ENCODE measurements at regions not wholly inside any gene's neighbourhood (a gene's known extent, or its start where the extent isn't known, plus 50 kb on each side); places are given as distances from the start of the nearest gene placed in this dataset.
"Not testable (repeated sequence)": the region's sequence is repeated elsewhere in the genome, so short reads cannot be mapped to it uniquely, and the experiment has no call there.

DNA sequence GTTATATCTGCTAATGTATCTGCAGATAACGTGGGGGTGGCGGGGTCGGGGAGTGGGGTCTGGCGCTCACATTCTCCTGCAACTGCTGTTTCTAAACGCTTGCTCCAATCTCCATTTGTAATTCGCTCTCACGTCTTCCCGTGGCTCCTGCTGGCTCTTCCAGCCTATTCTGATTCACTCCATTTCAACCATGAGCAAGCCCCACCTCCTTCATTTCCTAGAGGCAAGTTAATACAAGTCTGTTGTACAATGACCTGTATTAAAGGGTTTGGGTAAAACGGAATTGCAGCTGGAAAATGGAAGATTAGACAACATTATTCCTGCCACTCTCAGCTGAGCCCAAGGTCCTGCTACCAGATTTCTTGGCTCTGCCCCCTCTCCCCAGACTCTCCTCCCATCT is 132.3 kb downstream of the CSNK2A3 start:
- no peak for DNase-seq

DNA sequence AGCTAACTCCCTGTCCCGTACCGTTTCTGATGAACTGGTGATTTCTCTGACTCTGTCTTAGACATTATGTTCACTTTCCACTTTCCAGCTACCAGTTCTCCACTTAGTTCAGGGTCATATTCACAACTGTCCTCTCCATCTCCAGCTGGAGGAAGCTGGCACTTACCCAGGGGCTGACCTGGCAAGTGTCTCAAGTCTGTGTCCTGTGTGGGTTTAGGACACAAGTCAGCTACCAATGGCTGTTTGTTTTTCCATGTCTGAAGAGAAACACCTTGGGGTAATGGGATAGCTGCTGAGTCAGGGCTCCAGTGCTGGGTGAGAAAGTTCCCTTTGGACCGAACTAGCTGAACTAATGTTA is 134.4 kb downstream of the CSNK2A3 start:
- DNase-seq = no peak

DNA sequence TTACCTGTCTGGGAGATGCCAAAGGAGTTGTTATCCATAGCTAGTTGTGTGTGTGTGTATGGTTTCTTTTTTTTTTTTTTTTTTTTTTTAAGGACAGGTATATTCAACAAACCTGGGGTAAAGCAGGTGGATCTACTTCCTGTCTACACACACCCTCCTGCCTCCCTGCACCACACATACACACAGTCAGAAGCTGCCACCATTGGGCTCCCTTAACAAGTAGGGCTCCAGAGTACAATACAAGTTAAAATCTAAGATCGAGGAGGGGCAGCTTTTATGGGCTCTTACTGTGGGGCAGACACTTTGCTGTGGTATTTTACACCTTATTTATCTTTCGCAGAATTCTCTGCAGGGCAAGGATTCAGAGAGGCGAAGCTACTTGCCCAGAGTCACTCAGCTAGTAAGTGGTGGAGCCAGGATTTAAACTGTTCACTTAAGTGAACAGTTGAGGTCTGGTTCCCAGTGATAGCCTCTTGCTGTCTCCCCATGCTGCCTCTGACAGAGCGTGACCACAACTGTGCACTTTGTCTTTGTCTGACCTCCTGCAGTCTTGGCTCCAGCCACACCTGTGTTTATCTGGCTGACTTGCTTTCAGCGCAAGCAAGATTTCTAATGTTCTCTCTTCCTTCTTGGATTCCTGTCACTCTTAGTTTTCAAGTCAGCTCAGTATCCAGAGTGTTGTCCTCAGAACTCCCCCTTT is 135.0 kb downstream of the CSNK2A3 start:
- DNase-seq = no peak

DNA sequence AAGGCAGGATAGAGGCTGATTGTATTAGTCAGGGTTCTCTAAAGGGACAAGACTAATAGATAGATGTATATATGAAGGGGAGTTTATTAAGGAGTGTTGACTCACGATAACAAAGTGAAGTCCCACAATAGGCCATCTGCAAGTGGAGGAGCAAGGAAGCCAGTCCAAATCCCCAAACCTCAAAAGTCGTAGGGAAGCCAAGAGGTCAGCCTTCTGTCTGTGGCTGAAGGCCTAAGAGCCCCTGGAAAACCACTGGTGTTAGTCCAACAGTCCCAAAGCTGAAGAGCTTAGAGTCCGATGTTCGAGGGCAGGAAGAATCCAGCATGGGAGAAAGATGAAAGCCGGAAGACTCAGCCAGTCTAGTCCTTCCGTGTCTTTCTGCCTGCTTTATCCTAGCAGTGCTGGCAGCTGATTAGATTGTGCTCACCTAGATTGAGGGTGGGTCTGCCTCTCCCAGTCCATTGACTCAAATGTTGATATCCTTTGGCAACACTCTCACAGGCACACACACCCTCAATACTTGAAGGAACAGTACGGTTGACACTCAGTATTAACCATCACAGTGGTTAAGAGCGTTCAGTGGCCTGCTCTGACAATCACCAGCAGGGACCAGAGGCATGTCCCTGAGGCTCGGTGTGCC is 135.6 kb downstream of the CSNK2A3 start:
- no peak for DNase-seq

DNA sequence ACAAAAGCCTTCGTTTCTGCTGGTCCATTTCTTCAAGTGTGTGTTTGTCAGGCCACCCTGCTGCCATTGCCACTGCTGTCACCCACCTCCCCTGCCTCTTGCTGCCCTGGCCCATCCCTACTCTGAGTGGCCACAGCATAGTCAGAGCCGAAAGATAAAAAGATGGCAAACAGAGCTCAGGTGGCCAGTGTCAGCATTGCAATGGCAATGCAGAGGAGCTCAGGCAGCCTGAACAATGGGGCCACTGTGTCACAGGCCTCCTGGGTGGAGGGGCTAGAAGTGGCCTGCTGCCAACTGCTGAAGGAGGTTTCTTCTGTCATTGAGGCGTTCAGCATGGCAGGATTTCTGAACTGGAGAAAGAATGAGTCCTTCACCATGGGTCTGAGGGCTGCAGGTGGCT is 137.1 kb downstream of the CSNK2A3 start:
- no peak for DNase-seq

DNA sequence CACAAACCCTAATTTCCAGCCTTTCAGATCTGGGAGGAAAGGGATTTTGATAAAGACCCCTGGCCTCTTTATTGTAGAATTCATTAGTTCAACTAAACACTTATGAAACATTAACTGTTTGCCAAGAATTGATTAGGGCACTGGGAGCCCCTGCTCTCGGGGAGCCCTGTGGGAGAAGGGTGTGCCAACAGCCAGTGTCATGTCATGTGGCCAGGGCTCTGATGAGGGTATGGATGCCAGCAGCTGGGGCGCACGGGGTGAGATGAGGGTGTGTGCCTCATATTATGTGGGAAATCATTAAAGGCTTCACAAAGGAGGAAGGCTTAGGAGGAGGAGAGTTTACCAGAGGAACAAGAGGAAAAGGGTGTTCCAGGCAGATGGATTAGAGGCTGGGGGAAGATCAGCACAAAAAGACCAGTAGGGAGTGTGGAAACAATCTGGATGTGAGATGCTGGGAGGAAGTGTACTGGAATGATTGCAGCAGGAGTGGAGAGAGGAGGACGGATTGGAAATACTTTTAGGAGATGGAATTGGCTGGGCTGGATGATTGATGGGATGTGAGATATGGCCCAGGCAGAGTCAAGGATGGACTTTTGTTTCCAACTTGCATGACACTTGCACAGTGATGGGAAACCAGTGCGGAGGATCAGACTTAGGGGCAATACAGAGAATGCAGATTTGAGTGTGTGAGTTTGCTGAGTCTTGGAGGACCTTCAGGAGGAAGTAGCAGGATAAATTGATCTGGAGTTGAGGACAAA is 137.8 kb downstream of the CSNK2A3 start:
- no peak for DNase-seq

DNA sequence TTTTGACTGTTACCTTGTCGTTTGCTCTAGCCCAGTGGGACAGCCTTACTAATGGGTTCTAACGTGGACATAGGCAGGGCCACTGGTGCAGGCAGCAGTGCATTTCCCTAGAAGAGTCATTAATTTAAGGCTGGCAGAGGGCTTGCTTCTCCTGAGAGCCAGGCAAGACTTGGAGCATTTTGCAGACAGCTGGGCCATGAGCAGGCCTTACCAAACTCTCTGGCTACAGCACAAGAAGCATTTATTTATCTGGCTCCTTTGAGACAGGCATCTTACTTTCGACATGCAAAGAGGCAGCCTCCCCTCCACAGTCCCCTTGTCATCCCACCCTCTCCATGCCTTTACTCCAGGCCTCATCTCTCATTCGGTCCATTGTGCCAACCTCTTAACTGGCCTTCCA is 139.9 kb downstream of the CSNK2A3 start:
- DNase-seq = no peak

DNA sequence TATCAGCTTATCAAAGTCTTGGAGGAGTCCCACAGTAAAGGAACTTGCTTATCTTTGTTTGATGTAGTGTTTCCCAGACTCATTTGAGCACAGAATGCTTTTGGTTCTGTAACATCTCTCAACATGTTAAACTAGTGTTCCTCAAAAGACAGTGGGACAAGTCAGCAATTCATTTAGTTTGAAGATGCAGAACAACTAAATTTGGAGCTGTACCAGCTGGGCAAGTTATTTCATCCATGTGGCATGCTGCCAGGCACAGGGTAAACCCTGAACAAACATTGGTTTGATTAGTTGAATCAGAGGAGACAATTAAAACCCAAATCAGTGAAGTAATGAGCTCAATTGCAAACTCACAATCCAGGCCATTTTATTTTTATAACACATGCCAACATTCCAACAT is 141.2 kb downstream of the CSNK2A3 start:
- DNase-seq = no peak

DNA sequence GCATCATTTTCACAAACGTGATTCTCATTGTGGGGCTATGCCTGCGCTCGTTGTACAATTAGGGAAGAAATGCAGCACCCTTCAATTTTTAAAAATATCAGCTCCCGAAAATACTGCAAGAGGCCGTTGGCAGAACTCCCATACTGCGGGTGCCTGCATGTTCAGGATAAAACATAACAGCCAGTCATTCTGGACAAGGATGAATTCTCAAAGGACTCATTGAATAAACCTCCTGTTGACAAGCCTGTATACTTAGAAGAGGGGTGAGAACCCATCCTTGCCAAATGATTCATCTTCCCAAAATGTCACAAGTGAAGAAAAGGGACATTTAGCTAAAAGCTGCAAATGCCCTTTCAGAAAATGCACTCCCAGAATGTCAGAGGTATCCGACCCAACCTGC is 141.9 kb downstream of the CSNK2A3 start:
- no peak for DNase-seq

DNA sequence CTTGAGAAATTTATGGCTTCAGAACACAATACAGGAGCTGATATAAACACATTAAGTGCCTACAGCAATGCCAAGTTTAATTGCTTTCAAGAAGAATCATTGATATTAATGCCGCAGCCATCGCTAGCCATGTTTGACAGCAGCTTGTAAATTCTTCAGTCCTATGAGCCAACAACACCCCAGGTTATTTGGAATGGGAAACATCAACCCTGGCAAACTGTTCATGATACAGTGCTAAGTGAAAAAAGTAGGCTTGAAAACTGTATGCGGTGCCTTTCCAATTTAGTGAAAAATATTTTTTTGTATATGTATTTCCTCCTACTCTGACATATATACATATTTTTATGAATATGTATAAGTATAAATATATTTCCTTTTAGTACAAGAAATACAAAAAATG is 142.6 kb downstream of the CSNK2A3 start:
- DNase-seq = no peak

DNA sequence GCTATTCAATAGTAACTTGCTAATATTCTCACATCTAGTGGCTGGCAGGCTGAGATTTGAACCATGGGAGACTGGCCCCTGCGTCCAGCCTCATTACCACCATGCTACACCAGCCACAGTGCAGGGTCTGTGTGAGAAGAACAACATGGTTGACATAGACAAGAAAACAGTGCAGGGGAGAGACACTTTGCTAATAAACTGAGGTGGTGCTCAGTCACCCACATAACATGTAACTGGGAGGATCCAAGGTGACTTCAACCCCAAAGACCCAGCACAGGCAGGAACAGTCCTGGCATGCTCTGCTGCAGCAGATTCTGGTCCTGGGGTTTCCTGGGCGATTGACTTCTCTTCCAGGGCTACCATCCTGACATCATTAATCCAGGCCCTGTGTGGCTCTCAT is 143.1 kb downstream of the CSNK2A3 start:
- no peak for DNase-seq

DNA sequence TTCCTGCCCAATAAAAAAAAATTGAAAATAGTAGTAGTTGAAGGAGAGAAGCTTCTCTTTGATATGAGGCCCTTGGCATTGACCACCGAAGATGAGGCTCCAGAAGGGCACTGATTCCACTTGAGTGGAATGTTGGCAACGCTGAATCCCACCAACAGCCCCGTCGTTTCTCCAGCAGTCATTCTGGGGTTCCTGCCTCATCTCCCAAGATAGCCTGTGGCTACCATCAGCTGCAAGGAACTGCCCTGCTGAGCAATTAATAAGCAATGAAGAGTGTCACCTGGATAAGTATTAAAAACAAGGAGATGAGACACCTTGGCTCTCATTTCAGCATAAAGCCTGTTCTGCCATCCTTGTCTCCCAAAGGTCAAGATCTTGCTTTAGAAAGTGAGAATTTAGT is 144.1 kb downstream of the CSNK2A3 start:
- no peak for DNase-seq

DNA sequence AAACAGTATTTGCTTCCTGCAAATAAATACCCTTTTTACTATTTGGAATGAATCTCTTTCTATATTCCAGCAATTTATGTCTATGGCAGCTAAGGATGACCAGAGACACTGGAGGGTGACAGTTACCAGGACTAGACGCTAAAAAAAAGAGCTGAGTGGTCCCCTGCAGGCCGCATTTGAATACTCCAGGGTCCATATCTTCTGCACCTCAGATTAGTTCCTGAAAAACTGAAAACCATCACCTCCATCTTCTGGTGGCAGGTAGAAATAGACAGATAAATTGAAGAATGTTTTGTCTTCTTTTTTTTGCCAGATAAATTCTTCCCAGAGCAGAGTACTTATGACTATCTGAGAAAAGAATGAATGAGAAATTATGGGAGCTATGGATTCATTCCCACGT is 145.6 kb downstream of the CSNK2A3 start:
- no peak for DNase-seq

DNA sequence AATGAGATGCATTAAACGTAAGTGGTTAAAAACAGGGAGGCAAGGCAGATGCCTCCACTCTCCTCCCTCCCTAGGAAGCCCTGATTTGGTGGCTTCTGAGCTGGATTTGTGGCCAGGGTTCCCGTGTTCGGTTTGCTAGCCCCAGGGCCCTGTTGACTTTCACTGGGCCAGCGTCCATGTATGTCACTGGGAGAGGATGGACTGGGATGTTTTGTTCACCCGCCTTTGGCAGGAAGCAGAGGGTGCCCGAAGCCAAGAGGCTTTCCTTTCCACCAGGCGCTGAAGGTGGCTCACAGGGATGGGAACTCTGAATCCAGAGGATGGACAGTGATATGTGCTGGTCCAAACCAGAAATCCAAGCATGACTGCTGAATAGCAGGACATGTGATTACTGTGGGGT is 146.6 kb downstream of the CSNK2A3 start:
- no peak for DNase-seq

DNA sequence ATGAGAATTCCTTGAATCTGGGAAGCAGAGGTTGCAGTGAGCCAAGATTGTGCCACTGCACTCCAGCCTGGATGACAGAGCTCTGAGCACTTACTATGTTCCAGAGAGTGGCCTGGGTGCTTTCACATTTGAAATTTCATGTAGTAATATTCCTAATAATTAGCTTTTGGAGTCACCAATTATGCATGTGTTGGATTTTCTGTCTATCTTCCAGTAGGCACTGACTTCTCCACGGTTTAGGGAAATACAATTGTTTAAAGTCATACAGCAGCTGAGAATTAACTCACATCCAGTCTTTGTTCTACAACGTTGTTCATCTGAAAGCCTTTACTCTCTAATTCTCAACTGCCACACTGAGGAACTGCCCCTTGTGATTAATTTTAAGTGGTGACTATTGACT is 150.2 kb downstream of the CSNK2A3 start:
- DNase-seq = no peak

DNA sequence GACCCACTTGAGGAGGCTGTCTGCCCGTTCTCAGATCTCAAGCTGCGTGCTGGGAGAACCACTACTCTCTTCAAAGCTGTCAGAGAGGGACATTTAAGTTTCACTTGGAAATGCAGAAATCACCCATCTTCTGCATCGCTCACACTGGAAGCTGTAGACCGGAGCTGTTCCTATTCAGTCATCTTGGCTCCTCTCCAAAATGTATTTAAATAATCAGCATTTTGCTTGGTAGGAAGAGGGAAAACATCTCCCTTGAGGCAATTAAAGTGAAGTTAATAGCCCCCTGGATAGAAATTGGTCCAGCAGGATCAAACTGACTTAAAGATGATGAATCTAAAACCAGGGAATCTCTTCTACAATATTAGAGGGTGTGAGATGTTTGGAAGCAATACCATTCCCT is 151.7 kb downstream of the CSNK2A3 start:
- DNase-seq = not testable (repeated sequence)

DNA sequence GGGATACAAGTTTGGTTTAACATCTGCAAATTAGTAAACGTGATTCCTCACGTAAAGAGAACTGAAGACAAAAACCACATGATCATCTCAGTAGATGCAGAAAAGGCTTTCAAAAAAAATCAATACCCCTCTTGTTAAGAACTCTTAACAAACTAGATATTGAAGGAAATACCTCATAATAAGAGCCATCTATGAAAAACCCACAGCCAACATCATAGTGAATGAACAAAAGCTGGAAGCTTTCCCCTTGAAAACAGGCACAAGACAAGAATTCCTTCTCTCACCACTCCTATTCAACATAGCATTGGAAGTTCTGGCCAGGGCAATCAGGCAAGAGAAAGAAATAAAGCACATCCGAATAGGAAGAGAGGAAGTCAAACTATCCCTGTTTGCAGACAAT is 160.5 kb downstream of the CSNK2A3 start:
- DNase-seq = no peak

DNA sequence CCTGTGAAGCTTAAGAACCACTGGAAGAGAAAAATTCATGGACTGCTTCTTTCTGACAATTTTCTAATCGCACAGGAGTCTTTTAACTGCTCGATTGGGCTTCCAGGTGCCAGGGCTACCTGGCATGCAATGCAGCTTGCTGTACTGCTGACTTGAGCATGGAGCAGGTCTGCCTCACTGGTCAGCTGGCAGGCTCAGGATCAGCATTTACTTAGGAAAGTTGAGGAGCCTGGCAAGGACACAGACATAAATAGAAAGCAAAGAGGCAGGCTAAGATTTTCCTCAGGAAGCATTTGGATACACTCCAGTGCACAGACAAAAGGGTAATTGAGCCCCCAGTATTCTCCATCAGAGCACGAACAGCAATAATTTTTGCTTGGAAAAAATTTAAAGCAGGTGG is 163.5 kb downstream of the CSNK2A3 start:
- no peak for DNase-seq

DNA sequence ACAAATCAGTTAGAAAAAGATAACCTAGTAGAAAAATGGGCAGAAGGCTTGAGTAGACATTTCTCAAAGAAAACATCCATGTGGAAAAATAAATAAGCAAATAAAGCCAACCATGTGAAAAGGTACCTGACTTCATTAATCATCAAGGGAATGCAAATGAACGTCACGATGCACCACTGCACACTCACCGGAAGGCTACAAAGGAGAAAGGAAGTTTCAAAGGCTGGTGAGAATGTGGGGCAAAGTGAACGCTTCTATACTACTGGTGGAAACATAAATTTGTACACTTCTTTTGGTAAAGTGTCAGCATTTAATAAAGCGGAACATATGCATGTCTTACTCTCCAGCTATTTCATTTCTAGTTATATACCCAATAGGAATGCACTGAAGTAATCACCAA is 166.8 kb downstream of the CSNK2A3 start:
- DNase-seq = no peak

DNA sequence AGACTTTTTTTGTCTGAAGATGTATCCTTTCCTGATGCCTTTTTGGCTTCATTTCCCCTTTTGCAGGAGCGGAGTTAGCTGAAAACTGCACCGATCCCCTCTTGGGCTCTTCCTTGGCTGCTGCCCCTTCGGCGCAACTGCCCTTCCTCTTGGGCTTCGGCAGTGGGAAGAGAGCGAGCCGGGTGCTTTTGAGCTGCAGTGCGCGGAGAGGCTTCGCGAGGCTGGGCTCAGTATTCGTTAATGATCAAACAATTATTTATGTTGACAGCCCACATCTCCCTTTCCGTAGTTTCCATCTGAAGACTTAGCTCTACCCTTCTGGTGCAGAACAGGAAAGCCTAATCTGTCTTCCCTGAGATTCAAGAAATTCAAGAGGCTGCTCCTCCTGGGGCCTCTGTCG is 170.8 kb downstream of the CSNK2A3 start:
- no peak for DNase-seq

DNA sequence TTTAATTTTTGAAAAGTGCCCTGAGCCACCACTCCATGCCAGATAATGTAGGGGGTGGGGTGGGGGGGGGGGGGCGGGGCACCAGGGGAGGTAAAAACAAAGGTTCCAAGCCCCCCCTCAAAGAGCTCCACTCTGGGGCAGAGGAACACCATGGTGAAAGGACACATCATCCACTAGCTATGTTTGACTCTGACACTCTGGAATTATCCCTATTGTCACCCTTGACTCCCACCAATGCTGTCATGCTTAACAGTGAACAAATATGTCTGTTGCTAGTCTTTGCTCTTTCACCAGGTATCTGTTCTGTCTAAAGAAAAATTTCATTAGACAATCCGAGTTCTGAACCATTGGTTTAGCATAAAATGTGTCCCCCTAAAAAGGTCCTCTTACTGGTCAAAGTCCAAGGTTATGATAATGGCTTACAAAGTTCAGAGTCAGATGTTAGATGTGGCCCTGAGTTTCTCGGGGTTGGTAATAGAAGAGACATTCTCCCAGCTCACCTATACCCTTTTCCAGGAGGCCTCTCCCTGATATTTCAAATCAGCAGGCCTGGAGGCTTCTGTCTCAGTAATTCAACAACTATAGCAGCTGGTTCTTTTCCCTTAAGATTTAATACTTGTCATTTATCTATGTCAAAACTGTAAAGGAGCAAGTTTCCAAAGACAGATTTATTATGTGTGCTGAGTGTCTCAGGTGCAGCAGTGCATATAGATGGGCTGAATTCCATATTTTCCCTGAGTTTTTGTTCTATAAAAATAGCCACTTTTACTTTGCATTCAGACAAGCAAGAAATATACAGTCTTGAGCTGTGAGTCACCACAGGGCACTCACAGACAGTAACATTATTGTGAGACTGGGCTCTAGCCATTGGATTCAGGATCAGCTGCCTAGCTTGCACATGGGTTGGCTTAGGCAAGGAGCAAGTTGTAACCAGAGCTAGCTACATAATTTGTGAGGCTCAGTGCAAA is 174.1 kb downstream of the CSNK2A3 start:
- no peak for DNase-seq

DNA sequence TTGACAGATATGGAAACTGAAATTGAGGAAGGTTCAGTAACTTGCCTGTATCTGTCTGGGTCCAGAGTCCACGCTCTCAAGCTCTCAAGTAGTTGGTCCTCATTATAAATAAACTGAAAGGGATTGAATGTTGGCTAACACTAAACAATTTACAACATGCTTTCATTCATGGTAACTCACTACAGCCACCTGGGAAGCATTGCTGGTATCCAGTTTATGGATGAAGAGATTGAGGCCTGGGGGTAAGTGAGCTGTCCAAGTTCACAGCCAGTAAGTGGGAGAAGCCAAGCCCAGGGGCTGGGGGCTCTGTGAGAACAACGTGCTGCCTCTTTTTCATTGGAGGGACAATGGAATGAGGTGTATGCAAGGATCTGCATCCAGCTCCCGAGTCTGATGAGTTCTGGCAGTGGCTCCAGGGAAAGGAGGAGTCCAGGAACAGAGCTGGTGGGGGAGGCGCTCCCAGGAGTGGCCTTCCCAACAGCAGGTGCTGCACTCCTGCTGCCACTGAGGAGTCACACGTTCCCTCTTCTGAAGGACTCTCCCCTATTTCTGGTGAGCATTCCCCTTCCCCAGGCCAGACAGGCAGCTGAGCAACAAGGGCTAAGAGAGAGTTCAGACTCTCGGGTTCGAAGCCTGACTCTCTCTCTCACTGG is 175.8 kb downstream of the CSNK2A3 start:
- DNase-seq = no peak

All from bone marrow (tissue), 2 donors.